Activated T-helper 2 cell treated with anti-CD3 and anti-CD28 coated beads, Interferon-gamma antibody, Interleukin-2, Interleukin-4, amounts not matched to agents 10 μg/mL and 5 μg/mL and 100 μg/mL, durations not matched to agents 14 hours and 24 hours and 36 hours (primary cell): ENCODE measurements at regions not wholly inside any gene's neighbourhood (a gene's known extent, or its start where the extent isn't known, plus 50 kb on each side); places are given as distances from the start of the nearest gene placed in this dataset.

Experiments used
- DNase-seq: peaks from one replicate; pipeline ENCODE4 v3.0.0; 2021; ENCODE audit warnings: low spot score
- H3K27ac Mint-ChIP-seq: one replicate; pipeline ENCODE4 v1.8.0; 2021; ENCODE audit warnings: mixed read lengths
- H3K27me3 Mint-ChIP-seq: one replicate; pipeline ENCODE4 v1.8.0; 2021; ENCODE audit warnings: low read depth, mixed read lengths
- H3K36me3 Mint-ChIP-seq: one replicate; pipeline ENCODE4 v1.8.0; 2021; ENCODE audit warnings: low read depth, mixed read lengths
- H3K4me1 Mint-ChIP-seq: one replicate; pipeline ENCODE4 v1.8.0; 2021; ENCODE audit warnings: low read depth, mixed read lengths
- H3K4me3 Mint-ChIP-seq: one replicate; pipeline ENCODE4 v1.8.0; 2021; ENCODE audit warnings: low read depth, mild to moderate bottlenecking, moderate library complexity, mixed read lengths
- H3K9me3 Mint-ChIP-seq: one replicate; pipeline ENCODE4 v1.8.0; 2021; ENCODE audit warnings: mixed read lengths
- intact Hi-C: fragments of 100-400 bp; cut with micrococcal nuclease; formaldehyde crosslinking; loops from one replicate; pipeline ENCODE4 v1.15.1; 2023

DNA sequence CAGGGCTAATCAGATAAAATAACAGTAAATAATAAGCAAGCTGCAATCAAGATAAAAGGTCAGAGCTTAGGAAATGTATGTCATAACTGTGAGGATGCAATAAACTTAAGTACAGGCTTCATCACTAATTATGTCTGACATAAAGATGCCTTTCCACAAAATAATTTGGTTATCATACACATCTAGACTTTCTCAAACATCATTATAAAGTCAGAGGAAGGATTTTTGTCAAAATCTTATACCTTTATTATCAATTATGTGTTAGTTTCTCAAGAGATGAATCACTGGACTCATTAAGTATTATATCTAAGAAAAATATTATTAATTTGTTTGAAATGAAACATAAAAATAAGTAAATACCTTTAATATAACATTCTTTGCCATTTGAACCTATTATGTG is 695.4 kb upstream of the INTU start:
- no peak for DNase-seq
- Mint-ChIP-seq H3K4me3 (no peak overlapping the region), H3K36me3 (no peaks in the 10 kb centered on the region), H3K27ac (no peak overlapping the region), H3K9me3 (peaks cover 15% of the 10 kb centered on the region), H3K27me3 (no peaks in the 10 kb centered on the region), H3K4me1 (no peaks in the 10 kb centered on the region)
- intact Hi-C loops, result no loop called here

DNA sequence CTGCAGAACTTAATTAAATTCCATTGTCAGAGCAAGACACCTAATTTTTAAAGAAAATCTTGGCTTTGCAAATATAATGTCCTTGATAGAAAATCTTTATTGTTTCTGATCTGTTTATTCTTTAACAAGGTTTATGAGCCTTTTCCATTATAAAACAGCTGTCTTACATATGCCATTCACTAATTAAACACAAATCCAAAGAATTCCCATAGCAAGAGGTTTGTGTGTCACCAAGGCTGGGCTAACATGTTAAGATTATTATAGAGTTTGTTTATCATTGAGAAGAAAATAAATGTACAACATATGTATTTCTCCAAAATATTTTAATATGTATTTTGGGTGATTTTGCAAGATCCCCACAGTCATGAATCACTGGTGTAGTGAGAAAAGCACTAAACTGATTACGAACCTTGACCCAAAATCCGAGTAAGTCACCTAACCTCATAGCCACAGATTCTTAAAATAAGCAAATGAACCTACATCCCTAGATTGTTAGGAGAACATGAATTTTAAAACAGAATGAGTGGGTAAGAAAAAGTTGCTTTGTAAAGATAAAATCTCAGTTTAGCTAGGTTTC is 694.8 kb upstream of the INTU start:
- Mint-ChIP-seq H3K4me3 (no peak overlapping the region), H3K27ac (no peak overlapping the region), H3K4me1 (no peaks in the 10 kb centered on the region), H3K36me3 (no peaks in the 10 kb centered on the region), H3K27me3 (no peaks in the 10 kb centered on the region), H3K9me3 (peaks cover 16% of the 10 kb centered on the region)
- intact Hi-C loops, result no loop called here
- no peak for DNase-seq

DNA sequence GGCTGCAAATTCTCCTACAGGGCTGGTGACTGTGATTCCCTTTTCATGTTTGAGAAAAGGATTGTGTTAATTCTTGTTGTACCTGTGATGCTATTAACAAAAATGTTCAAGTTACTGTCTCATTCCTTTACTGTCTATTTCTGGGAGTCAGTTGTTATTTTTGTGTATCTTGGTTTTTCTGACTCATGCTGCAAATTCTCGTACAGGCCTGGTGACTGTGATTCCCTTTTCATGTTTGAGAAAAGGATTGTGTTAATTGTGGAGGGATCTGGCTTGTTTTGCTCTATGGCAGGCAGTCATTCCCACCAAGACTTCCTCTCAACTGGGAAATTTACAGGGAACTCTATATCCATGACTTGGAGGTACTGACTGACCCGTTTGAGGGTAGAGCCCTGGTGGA is 693.4 kb upstream of the INTU start:
- H3K36me3 Mint-ChIP-seq, result no peaks in the 10 kb centered on the region
- DNase-seq, result no peak
- peaks cover 16% of the 10 kb centered on the region for H3K9me3 Mint-ChIP-seq
- no peaks in the 10 kb centered on the region for H3K4me1 Mint-ChIP-seq
- no peaks in the 10 kb centered on the region for H3K27me3 Mint-ChIP-seq
- no peak overlapping the region for H3K27ac Mint-ChIP-seq
- intact Hi-C loops, result no loop called here
- H3K4me3 Mint-ChIP-seq, result no peak overlapping the region

DNA sequence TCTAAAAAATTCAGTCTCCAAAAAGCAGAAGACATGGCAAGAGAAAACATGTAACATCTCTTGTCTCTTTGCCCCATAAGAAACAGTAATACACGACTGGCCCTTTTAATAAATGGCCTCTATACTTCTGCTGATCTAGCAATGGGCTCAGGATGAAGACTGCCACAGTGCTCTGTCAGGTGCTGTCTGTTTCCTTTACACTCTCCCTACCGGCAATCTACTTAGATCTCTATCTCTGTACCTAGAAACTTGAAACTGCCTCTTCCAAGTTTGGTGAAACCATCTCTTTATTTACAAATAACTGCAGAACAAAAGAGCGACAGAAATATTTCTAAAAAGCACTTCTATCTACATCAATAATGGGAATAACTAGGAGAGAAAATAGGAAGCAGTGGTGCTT is 685.2 kb upstream of the INTU start:
- intact Hi-C loops, result no loop called here
- Mint-ChIP-seq H3K4me1 (no peaks in the 10 kb centered on the region), H3K36me3 (no peaks in the 10 kb centered on the region), H3K9me3 (peaks cover 7% of the 10 kb centered on the region), H3K4me3 (no peak overlapping the region), H3K27ac (no peak overlapping the region), H3K27me3 (no peaks in the 10 kb centered on the region)
- no peak for DNase-seq

DNA sequence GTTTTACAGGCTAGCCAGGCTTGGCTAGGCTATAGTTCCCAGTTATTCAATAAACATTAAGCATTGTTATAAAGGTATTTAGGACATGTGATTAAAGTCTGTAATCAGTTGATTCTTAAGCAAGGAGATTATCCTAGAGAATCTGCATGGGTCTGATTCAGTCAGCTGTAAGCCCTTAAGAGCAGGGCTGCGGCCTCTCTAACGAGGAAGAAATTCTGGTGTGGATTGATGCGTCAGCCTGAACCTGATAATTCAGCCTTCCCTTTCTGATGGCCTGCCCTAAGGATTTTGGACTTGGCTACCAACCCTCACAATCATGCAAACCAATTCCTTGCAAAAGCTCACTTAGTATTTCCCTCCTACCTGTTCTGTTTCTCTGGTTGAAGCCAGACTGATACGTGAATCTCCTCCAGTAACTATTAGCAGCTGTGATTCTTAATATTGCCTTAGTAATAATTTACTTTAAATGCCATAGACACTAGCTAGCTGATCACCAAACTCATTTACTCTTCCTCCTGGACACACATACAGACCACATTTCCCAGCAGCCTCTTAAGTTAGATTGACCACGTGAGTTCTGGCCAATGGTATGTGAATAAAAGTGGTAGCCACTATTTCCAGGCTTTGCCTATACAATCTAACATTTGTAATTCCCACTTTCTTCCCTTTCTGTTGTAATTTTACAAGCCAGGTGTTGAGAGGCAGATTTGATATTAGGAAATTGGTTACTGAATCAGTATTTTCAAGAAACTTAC is 678.0 kb upstream of the INTU start:
- intact Hi-C loops, result no loop called here
- Mint-ChIP-seq H3K9me3 (peaks cover 7% of the 10 kb centered on the region), H3K4me1 (no peaks in the 10 kb centered on the region), H3K27me3 (no peaks in the 10 kb centered on the region), H3K36me3 (no peaks in the 10 kb centered on the region), H3K4me3 (no peak overlapping the region), H3K27ac (no peak overlapping the region)
- DNase-seq, result no peak

DNA sequence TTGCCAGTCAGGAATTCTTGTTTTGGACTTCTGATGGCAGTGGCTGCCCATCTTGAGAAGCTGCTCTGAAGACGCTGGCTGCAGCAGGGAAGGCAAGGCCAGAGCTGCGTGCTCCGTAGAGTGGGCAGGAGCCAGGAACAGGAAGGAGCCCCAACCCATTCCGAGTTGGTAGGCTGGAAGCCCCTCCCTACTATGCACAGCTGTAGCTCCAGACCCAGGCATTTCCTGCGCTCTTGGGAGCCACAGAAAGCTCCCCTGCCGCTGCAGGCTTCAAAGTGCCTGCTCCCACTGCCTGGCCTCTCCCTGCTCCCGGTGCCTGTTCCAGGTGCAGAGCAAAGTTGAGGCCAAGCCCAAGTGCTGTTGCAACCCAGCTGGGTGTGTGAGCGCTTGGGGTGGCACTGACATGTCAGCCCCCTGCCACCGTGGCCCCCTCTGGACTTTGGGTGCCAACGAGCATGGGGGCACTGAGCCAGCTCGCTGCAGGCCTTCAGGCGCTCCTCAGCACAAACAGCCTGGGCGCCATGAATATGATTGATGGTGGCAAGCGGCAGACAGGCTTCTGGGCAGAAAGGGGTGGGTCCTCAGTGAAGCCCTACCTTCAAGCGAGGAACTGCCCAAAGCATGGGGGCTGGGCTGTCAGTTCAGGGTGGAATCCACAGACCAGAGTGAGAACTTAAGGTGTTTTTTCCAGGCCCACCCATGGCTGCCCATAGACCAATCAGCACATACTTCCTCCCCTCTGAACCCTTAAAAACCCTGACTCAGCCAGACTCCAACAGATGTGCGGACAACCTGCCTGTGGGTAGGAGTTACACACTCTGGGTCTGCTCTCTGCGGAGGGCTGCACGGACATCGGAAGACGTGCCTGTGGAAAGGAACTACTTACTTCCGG is 677.2 kb upstream of the INTU start:
- DNase-seq, result no peak
- Mint-ChIP-seq H3K27ac (no peak overlapping the region), H3K27me3 (no peaks in the 10 kb centered on the region), H3K4me3 (no peak overlapping the region), H3K36me3 (no peaks in the 10 kb centered on the region), H3K4me1 (no peaks in the 10 kb centered on the region), H3K9me3 (peaks cover 7% of the 10 kb centered on the region)
- intact Hi-C loops, result no loop called here

DNA sequence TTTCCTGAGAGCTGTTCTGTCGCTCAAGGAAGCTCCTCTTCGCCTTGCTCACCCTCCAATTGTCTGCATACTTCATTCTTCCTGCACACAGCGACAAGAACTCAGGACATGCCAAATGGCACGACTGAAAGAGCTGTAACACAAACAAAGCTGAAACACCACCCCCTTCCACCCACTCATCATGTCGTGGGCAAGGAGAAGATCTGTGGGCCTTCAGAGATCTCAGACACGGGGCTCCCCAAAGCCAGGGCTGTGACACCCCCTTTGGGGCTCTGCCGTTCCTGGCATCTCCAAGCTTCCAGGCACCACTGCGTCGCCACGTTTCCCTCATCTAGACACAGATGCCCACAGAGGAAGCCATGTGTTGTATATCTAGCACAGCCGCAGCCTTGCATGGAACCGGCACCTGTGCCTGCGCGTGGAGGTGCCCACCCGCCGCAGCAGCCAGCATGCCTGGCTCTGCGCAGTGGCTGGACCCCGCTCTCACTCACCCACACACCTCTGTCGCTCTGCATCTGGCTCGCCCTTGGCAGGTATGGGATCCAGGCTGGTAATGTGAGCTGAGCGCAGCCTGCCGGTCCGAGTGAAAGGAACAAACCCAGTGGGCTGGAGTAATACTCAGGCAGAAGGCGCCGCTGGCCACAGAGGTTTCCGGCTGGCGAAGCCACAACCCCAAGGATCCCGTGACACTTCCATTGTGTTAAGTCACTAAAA is 676.4 kb upstream of the INTU start:
- no peaks in the 10 kb centered on the region for H3K27me3 Mint-ChIP-seq
- no peak for DNase-seq
- H3K4me1 Mint-ChIP-seq, result no peaks in the 10 kb centered on the region
- H3K4me3 Mint-ChIP-seq, result no peak overlapping the region
- peaks cover 7% of the 10 kb centered on the region for H3K9me3 Mint-ChIP-seq
- H3K27ac Mint-ChIP-seq, result no peak overlapping the region
- H3K36me3 Mint-ChIP-seq, result no peaks in the 10 kb centered on the region
- intact Hi-C loops, result no loop called here

DNA sequence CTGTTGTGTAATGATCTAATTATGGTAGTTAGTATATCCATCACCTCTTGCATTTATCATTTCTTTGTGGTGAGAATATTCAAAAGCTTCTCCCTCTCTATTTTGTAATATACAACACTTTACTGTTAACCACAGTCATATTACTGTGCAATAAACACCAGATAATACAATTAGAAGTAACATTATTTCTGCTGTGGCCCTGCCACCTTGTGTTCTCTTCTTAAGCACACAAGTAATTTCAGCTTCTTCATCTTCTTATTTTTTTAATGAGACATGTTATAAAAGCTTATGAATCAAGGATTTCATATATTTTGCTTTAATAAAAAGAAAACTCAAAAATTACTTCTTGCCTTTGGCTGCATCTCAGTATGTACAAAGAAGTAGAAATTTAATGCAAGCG is 675.2 kb upstream of the INTU start:
- no peak overlapping the region for H3K27ac Mint-ChIP-seq
- DNase-seq, result no peak
- intact Hi-C loops, result no loop called here
- no peaks in the 10 kb centered on the region for H3K4me1 Mint-ChIP-seq
- no peaks in the 10 kb centered on the region for H3K36me3 Mint-ChIP-seq
- no peak overlapping the region for H3K4me3 Mint-ChIP-seq
- peaks cover 4% of the 10 kb centered on the region for H3K9me3 Mint-ChIP-seq
- H3K27me3 Mint-ChIP-seq, result no peaks in the 10 kb centered on the region

DNA sequence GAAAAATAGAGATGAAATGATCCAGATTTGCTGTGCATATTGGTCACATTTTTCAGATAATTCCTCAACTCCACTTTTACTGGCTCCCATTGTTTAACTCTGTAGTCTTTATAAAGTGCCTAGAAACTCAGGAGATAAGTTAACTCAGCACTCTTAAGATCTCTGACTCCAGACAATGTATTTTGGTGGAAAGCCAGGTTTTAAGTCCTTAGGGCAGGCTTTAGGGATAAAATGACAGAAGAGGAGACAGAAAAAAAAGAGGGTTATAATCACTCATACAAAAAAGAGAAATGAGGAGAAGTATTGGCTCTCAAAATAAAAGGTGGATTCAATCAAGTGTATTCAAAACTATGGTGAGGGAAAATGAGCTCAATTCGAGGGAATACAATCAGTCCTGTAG is 674.8 kb upstream of the INTU start:
- peaks cover 4% of the 10 kb centered on the region for H3K9me3 Mint-ChIP-seq
- no peaks in the 10 kb centered on the region for H3K27me3 Mint-ChIP-seq
- H3K4me1 Mint-ChIP-seq, result no peaks in the 10 kb centered on the region
- H3K36me3 Mint-ChIP-seq, result no peaks in the 10 kb centered on the region
- H3K4me3 Mint-ChIP-seq, result no peak overlapping the region
- no peak overlapping the region for H3K27ac Mint-ChIP-seq
- intact Hi-C loops, result no loop called here
- DNase-seq, result no peak

DNA sequence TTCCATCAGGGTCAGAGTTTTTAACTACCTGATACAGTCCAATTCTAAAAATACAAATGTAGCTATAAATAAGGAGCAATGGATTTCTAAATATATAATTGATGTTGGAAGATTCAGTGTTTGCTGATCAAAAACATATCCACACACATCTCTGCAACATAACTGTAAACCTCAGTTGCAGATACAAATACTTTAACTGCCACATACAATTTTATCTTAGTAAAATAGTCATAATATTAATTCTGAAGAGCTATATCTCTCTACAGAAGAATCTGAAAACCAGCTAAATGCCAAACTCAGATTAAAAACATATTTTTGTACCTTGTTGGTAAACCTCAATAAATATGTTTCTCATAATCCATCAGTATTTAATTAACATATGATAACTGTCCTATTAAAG is 674.3 kb upstream of the INTU start:
- H3K4me1 Mint-ChIP-seq, result no peaks in the 10 kb centered on the region
- intact Hi-C loops, result no loop called here
- no peaks in the 10 kb centered on the region for H3K36me3 Mint-ChIP-seq
- peaks cover 3% of the 10 kb centered on the region for H3K9me3 Mint-ChIP-seq
- no peaks in the 10 kb centered on the region for H3K27me3 Mint-ChIP-seq
- no peak overlapping the region for H3K27ac Mint-ChIP-seq
- no peak for DNase-seq
- H3K4me3 Mint-ChIP-seq, result no peak overlapping the region

DNA sequence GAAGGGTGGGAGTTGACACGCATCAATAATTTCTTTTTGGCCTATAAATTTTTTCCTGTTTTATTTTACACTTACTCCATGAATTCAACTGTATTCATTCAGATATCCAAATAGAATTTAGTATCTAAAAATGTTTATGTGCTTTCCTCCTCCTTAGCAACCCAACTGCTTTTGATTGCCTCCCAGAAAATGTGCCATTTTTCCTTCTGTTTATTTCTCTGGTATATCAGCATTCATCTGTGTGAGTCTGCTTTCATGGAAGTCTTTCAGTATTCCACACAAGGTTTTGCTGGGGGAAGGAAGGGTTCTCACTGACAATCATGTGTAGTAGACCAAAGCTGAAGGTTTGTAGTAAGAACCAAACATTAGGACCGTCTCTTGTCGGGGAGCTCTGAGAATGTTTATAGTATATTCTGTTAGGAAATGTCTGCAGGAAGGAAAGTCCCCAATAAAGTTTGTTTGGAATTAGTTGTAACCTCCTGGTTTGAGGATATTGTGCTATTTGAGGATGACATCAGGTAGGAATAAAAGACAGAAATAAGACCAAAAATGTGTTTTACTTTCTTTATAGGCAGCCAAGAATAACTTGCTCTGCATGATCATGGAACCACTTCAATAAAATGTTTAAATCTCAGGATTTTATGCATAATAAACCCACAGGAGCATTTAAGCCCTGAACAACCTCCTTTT is 673.6 kb upstream of the INTU start:
- Mint-ChIP-seq H3K27me3 (no peaks in the 10 kb centered on the region), H3K4me3 (no peak overlapping the region), H3K9me3 (no peaks in the 10 kb centered on the region), H3K27ac (no peak overlapping the region), H3K36me3 (no peaks in the 10 kb centered on the region), H3K4me1 (no peaks in the 10 kb centered on the region)
- intact Hi-C loops, result no loop called here
- DNase-seq, result no peak

DNA sequence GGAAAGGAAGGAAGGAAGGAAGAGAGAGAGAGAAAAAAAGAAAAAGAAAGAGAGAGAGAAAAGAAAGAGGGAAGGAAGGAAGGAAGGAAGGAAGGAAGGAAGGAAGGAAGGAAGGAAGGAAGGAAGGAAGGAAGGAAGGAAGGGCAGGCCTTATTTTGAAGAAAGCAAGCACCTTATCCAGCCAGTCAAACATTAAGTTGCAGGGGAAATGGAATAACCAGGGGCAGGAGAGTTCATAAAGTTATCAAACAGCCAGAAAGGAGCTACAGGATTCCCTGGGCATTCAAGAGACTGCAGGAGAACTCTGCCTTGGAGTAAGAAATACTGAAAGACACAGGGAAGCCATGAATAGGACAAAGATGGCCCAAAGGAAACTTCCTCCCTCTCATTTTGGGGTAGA is 672.0 kb upstream of the INTU start:
- no peaks in the 10 kb centered on the region for H3K36me3 Mint-ChIP-seq
- H3K4me3 Mint-ChIP-seq, result no peak overlapping the region
- no peaks in the 10 kb centered on the region for H3K4me1 Mint-ChIP-seq
- H3K9me3 Mint-ChIP-seq, result peaks cover 4% of the 10 kb centered on the region
- DNase-seq, result no peak
- intact Hi-C loops, result no loop called here
- no peak overlapping the region for H3K27ac Mint-ChIP-seq
- H3K27me3 Mint-ChIP-seq, result no peaks in the 10 kb centered on the region
